GM21619 (cell line): ENCODE measurements at regions not wholly inside any gene's neighbourhood (a gene's known extent, or its start where the extent isn't known, plus 50 kb on each side); places are given as distances from the start of the nearest gene placed in this dataset.
"Not testable (repeated sequence)": the region's sequence is repeated elsewhere in the genome, so short reads cannot be mapped to it uniquely, and the experiment has no call there.

ENCODE experiments used
- ATAC-seq: cut with Tn5 transposase; IDR thresholded peaks from one replicate; pipeline ENCODE4 v1.9.1; 2021; ENCODE audit not compliant: unreplicated experiment

DNA sequence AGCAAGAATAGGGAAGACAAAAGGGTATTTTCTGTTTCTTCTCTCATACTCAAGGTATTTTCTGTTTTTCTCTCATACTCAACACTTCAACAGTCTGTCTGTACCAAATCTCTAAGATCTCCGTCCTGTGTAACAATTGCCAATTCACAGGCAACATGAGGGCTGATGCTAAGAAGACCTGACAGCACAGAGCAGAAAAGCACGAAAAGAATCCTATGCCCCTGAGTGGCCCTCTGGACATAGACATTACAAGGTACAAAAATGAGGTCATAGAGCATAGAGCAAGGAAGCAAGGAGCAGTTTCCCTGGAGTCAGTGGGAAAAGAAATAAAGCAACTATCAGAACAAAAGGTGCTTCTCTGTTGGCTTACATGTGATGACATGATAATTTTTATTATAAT, 1612.6 kb upstream of the CELF4 start:
- ATAC-seq, result no peak

DNA sequence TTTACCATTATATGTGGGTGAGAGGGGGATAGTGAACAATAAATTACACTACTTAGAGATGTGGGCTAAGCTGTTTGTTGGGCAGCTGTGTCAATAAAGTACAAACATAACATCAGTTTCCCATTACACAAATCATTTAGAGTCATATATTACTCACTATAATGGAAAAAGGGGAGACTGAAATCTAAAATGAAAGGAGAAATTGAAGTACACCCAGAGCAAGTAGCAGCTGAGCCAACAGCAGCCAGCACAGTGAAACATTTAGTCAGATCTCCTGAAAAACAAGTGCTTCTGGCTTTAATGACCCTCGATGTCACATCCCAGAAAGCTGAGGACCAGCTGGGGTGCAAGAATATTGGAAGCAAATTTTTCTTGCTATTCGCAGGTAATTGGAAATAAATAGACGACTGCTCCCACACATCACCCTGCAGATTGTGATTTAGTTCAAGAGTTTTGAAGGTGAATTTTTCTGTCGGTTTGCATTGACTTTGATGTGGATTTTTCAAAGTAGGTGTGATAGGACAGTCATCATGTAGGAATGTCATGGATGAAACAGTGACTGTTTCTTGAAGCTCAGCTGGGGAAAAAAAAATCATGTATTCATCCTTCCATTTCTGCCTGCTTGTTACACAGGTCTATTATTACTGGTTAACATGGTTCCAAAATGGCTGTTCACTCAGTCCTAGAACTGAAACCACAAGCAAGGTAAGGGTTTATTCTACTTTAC, 1607.3 kb upstream of the CELF4 start:
- no peak for ATAC-seq

DNA sequence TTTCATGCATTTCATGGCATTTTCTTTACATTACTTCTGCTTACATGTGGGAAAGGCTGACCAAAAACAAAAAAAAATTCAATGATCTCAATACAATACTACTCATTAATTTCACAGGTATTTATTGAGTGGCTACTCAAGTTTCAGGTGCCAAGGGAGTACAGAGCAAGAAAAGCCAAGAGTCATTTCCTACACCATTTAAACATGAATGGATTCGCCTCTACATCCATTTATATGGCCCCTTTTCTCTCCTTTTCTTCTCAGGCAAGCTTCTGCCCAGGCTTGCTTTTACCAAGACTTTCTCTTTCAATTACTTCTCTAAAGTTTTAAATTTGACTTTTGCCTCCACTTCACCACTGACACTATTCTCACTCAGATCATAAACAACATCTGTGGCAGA, 1603.1 kb upstream of the CELF4 start:
- ATAC-seq, result no peak

DNA sequence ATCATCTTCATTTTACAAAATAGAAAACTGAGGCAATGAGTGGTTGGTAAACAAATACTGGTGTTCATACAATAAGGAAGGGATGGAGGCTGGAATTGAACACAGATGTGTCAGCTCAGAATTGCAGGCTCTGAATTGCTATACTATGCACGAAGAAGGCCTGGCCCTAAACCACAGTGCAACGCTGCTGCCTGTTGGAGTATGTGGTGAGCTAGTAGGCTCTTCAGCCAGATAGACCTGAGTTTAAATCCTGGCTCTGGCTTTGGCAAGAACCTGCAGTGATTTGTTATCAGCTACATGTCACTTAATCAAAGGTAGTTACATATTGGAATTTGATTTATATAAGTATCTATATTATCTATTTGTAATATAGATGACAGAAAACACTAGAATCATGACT, 1602.4 kb upstream of the CELF4 start:
- no peak for ATAC-seq

DNA sequence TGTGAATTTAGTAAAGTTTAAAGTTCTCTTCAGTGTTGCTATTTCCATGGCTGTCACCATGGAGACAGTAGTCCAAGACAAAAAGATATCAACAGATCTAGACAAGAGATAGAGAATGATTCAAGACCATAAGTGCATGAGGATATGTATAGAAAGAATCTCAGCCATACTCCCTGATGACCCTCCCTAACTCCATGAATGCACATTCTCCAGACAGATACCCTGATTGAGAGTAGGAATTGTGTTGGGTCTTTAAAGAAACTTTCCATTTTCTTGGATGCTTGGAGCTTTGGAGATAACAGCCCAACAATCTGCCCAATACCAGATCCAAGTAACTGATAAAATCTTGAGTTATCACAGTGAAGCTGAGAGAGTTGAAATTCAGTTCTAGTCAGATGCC, 1601.2 kb upstream of the CELF4 start:
- no peak for ATAC-seq

DNA sequence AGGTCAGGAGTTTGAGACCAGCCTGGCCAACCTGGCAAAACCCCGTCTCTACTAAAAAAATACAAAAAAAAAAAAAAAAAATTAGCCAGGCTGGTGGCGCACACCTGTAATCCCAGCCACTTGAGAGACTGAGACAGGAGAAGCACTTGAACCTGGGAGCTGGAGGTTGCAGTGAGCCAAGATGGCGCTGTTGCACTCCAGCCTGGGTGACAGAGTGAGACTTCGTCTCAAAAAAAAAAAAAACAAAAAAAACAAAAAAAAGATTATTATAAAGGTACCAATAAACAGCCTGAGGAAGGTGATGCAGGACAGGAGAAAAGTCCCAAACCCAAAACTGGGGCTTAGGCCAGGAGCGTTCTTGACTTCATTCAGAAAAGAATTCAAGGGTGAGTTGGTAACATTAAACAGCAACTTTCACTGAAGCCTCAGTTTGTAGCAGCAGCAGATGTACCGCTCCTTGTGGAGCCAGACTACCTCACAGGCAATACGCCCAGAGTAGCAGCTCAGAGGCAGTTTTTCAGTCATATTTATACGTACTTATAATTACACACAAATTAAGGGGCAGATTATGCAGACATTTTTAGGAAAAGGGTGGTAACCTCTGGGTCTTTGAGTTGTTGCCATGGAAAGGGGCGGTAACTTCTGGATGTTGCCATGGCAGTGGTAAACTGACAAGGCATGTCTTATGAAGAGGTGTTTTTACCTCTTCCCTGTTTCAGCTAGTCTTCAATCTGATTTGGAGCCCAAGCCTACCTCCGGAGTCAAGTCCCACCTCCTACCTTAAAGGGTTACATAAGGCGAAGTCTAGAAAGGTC, 1596.6 kb upstream of the CELF4 start:
- ATAC-seq, result no peak

DNA sequence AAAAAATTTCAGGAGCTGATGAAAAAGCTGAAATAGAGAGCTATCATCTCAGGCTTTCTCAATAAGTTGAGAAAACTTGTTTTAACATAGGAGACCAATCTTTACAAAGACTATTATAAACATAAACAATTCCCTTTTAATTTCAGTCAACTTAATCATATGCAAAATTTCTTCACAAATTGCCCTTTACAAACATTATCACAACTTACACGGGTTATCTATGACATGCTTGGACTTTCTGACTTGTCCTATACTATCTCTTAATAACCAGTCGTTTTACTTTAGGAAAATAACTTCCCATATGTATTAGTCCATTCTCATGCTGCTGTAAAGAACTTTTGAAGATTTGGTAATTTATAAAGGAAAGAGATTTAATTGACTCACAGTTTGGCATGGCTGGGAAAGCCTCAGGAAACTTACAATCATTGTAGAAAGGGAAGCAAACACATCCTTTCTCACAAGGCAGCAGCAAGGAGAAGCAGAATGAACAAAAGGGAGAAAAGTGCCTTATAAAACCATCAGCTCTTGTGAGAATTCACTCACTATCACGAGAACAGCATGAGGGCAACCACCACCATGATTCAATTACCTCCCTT, 1583.7 kb upstream of the CELF4 start:
- no peak for ATAC-seq

DNA sequence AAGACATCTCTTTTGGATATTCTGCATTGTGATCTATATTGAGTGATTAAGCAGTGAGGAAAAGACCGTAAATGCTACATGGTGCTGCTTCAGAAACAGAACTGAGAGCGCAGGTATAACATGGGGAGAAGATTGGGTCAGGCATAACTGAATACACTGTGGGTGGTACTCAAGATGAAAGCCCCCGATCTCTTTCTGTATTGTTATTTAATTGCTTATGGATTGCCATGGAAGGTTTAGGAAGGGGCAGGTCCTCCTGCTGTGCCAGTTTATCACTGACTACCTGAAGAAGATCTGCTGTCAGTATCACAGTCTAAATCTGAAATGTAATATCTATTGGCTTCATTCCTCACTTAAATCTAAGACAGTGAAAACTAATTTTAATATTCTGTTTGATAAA, 1568.7 kb upstream of the CELF4 start:
- ATAC-seq, result no peak

DNA sequence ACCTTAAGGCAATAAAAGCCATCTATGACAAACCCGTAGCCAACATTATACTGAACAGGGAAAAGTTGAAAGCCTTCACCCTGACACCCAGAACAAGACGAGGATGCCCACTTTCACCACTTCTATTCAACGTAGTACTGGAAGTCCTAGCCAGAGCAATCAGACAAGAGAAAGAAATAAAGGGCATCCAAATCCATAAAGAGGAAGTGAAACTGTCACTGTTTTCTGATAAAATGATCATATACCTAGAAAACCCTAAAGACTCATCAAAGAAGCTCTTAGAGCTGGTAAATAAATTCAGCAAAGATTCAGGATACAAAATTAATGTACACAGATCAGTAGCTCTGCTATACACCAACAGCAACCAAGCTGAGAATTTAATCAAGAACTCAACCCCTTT, 1561.9 kb upstream of the CELF4 start:
- ATAC-seq, result not testable (repeated sequence)

DNA sequence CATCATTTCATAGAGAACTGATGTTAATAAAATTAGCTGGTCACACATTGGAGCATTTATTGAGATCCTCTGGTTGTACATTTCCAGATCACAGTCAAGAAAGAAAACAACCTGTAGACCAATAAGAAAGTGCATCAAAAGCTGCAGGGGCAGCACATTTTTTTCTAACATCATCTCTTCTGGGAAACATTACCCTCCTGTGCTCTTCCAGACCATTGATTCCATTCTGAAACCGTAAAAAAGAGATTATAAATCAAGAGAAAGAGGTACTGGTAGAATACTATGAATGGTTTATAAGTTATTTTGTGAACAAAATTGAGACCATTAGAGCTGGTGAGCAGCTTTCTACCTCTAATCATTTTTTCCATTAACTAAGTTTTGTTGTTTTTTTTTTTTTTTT, 1548.2 kb upstream of the CELF4 start:
- ATAC-seq, result no peak

DNA sequence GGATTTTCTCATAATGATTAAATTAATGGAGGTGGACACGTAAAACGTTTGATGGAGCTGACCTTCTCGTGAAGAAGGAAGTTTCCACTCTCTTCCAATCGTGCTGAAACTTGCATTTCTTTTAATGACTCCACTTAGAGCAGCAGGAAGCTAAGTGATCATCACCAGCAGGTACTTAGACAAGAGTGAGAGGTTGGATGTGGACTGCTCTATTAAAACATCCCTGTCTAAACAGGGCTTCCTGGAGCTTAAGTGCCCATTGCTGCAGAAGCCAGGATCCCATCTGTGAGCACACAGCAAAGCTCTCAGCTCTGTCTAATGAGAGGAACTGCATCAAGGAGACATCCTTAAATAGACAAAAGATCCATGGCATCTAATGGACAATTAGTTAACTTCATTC, 1539.5 kb upstream of the CELF4 start:
- ATAC-seq, result no peak

DNA sequence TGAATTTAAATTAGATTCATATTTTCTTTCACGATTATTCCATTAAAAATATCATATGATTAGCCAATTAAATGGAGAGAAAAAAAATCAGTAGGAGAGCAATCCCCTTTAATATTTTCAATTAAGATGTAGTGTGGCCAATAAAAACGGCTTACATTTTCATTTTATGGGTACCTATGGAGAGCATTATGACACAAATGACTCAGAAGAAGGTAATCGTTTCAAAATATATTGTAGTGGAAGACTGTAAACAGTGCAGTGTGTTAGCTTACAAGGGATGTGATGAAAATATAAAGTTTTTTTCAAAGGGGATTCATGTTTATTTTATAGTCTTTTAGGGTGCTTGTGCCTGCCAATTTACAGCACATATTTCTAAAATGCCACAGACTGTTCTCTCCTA, 1507.4 kb upstream of the CELF4 start:
- ATAC-seq, result no peak

DNA sequence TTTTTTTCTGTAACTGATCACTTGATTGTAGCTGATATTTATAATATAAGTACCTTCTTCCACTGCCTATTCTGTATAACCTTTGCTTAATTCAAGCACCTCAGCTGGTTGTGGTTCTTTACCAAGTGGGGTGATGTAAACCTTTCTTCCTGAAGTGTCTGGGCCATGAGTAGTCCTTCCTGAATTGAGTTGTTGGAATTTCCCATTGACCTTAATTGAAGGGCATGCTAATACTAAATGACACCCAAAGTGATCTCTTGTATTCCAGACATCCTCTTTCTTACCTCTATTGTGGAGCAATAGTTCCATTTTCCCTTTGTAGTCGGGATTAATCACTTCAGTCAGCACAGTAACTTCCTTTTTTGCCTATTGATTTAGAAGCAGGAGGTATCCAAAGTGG, 1496.8 kb upstream of the CELF4 start:
- ATAC-seq, result no peak

DNA sequence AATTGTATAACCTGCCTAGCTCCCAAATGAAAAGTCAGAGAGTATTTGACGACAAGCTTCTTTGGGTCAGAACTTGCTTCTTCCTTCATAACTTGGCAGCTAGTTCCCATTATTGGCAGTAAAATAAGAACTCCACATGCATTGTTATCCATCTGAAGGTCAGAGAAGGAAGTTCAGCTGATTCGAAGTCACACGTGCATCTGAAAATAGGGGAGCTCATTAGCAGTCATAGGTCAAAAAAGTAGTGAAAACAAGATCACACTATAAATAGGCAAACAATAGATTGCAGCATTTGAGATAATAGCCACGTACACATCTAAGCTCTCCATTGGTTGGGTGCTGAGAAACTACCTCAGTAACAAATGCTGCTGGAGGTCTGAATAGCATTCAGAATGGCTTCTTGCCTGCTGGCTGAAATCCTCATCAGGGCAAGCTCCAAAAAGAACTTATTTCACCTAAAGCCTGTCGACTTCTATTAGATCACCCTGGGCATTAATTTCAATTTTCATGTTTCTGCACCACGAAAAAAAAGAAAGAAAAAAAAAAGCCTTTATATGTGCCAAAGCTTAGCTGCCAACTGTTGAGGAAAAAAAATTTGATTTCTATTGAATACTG, 1492.9 kb upstream of the CELF4 start:
- ATAC-seq, result no peak

DNA sequence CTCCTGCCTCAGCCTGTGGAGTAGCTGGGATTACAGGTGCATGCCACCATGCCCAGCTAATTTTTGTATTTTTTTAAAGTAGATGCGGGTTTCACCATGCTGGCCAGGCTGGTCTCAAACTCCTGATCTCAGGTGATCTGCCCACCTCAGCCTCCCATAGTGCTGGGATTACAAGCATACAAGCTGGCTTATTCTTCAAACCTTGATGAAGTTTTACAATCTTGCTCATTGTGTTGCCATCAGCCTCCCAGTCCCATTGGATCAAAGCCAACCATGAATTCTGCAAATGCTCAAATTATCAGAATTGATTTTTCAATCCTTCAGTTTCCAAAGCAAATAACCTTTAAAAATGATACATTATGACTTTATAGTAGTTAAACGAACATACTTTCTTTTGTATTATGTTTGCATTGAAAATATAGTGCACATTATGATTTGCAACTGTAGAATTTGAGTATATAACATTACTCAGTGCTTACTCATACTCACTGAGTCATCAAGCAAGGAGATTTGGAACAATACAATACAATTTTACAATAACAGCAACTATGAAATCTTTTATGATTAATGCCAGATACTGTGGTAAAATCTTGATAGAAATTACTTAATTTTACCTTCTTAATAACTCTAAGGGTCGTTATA, 1491.9 kb upstream of the CELF4 start:
- ATAC-seq, result no peak

DNA sequence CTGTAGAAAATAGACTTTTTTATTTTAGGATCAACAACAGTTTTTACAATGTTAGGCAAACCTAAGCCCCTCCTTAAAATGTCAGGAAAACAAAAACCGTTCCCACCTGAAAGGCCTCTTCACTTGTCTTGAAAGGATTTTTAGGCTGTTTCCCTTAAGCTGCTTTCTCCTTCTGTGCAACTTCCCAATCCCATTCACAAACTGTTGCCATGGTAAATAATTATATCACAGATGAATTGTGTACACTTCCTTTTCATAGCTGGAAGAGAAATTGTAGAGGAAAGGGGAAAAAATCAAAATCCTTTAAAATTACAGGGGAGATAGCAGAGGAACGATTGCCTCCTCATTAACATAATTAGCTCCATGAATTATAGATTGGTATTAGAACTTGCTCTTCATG, 1488.0 kb upstream of the CELF4 start:
- no peak for ATAC-seq

DNA sequence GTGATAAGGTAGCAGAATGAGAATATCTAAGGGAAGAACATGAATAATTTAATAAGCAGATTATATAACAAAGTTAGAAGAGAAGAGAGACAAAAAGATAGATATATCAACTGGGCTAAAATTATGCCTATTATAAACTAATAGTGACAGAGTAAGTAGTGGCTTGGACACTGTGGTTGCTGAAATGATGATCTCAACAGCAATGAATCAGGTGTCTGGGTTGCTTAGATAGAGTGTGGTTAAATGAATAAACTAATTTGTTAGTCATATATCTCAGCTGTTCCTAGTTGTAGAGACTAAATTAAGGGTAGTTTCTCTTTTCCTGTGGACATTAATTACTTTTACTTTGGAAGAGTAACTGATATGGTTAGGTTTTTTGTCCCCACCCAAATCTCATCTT, 1485.4 kb upstream of the CELF4 start:
- no peak for ATAC-seq

DNA sequence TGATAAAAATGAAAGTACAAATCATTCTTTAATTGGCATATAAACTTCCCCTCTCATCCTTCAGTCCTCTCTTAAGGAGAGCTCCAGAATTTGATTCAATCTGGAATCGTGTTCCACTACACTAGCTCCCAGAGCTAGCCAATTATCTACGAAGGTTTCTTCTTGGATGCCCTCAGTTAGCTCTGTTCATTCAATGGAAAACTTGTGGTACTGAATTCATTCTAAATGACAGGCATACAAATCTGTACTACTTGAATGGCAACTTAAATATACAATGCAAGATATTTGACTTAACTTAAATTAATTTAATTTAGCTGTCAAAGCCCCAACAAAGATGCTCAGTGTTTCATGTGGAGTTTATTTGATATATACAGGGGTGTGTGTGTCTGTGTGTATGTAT, 1474.2 kb upstream of the CELF4 start:
- no peak for ATAC-seq

DNA sequence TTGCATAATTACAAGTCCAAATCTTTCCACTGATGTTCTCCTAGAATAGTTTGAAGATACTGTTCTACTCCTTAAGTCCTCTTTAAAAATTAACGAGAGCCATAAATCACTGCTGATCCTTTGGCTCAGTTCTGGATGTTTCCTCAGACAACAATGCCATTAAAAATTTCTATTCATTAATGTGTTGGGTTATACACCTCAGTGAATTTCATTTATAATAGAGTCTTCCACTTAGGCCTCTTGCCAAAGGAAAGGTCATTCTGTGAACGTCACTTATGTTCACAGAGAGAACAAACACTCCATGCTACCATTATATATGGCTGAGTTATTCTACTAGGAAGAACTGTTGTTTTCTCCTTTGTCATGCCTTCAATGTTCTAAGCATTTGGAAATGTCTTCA, 1472.3 kb upstream of the CELF4 start:
- ATAC-seq, result no peak

DNA sequence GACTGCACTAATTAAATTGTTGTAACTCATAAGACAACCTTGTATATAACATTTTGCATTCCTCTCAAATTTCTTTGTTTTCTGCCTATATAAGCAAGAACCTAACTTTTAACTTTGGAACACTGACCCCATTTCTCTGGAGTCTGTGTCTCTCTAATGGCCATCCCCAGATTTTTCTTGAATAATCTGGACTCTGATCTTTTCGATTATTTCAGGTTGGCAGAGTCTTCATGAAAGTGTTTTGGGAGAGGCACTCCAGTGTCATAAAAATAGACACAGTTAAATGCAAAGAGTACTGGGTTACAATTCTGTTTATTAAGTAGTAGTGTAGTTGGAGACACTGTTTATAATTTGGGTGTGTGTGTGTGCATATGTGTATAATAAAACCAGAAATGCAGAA, 1467.7 kb upstream of the CELF4 start:
- ATAC-seq, result no peak

DNA sequence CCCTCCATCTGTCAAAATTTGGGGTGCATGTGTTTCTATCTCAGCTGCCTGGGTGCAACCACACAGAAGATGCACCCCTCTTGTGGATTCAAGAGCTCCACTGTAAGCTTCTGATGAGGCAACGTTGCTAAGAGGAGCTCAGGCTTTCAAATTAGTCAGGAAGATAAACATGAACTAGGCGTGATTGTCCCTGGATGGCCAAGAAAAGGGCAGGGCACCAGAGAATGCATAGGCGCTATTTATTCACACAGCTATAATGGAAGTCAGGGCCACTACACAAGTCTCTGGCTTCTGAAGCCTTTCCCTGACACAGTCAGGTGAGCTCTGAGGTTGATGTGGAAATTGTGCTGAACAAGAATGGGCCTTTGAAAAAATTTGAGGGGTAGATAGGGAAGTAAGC, 1466.0 kb upstream of the CELF4 start:
- ATAC-seq, result no peak
